Memory B cell (primary cell): ENCODE measurements at regions not wholly inside any gene's neighbourhood (a gene's known extent, or its start where the extent isn't known, plus 50 kb on each side); places are given as distances from the start of the nearest gene placed in this dataset.

Source experiments
- ATAC-seq: fragments of 150-1000 bp; cut with Tn5 transposase; 2 replicates; pipeline ENCODE4 v1.10.0; 2021; ENCODE audit warnings: low read depth, mild to moderate bottlenecking, moderate library complexity
- DNase-seq, 2 donors: peaks; one replicate each; pipeline ENCODE4 v3.0.0; 2022; ENCODE audit warnings: low spot score in 2 of 2
- H3K27ac Mint-ChIP-seq: one replicate; pipeline ENCODE4 v1.8.0; 2022; ENCODE audit warnings: mild to moderate bottlenecking, moderate library complexity, mixed read lengths
- H3K27me3 Mint-ChIP-seq: one replicate; pipeline ENCODE4 v1.8.0; 2022; ENCODE audit warnings: mixed read lengths
- H3K36me3 Mint-ChIP-seq: one replicate; pipeline ENCODE4 v1.8.0; 2022; ENCODE audit warnings: mild to moderate bottlenecking, mixed read lengths
- H3K4me1 Mint-ChIP-seq: one replicate; pipeline ENCODE4 v1.8.0; 2022; ENCODE audit warnings: mixed read lengths
- H3K4me3 Mint-ChIP-seq: one replicate; pipeline ENCODE4 v1.8.0; 2022; ENCODE audit warnings: mild to moderate bottlenecking, moderate library complexity, mixed read lengths
- H3K9me3 Mint-ChIP-seq: one replicate; pipeline ENCODE4 v1.8.0; 2022; ENCODE audit warnings: mixed read lengths

- Mint-ChIP-seq H3K27ac (no peak overlapping the region), H3K9me3 (peaks cover 1% of the 10 kb centered on the region), H3K4me1 (no peaks in the 10 kb centered on the region), H3K4me3 (no peak overlapping the region), H3K36me3 (no peaks in the 10 kb centered on the region), H3K27me3 (no peaks in the 10 kb centered on the region)
- DNase-seq = no peak
- ATAC-seq = no peak
These were observed 297.0 kb upstream of the PUDP start for GRCh38 chrX:7444967-7445366.

GRCh38 chrX:7441586-7441985 lies 293.6 kb upstream of the PUDP start:
- no peaks in the 10 kb centered on the region for H3K27me3 Mint-ChIP-seq
- no peaks in the 10 kb centered on the region for H3K4me1 Mint-ChIP-seq
- ATAC-seq (no peak), DNase-seq (no peak)
- H3K4me3 Mint-ChIP-seq = no peak overlapping the region
- H3K9me3 Mint-ChIP-seq = peaks cover 1% of the 10 kb centered on the region
- no peak overlapping the region for H3K27ac Mint-ChIP-seq
- H3K36me3 Mint-ChIP-seq = no peaks in the 10 kb centered on the region

- Mint-ChIP-seq H3K4me1 (no peaks in the 10 kb centered on the region), H3K9me3 (peaks cover 4% of the 10 kb centered on the region), H3K4me3 (no peak overlapping the region), H3K27ac (no peak overlapping the region), H3K27me3 (peaks cover 4% of the 10 kb centered on the region), H3K36me3 (no peaks in the 10 kb centered on the region)
- DNase-seq (no peak), ATAC-seq (no peak)
These were observed 287.9 kb upstream of the PUDP start for GRCh38 chrX:7435822-7436221.

- Mint-ChIP-seq H3K4me1 (no peaks in the 10 kb centered on the region), H3K9me3 (peaks cover 5% of the 10 kb centered on the region), H3K36me3 (no peaks in the 10 kb centered on the region), H3K27me3 (peaks cover 4% of the 10 kb centered on the region), H3K27ac (no peak overlapping the region), H3K4me3 (no peak overlapping the region)
- ATAC-seq = no peak
- DNase-seq = no peak
These were observed 284.9 kb upstream of the PUDP start for GRCh38 chrX:7432901-7433300.

GRCh38 chrX:7420717-7421116 lies 272.8 kb upstream of the PUDP start:
- H3K27ac Mint-ChIP-seq = no peak overlapping the region
- H3K4me3 Mint-ChIP-seq = no peak overlapping the region
- peaks cover 1% of the 10 kb centered on the region for H3K27me3 Mint-ChIP-seq
- DNase-seq (no peak), ATAC-seq (no peak)
- no peaks in the 10 kb centered on the region for H3K36me3 Mint-ChIP-seq
- H3K4me1 Mint-ChIP-seq = no peaks in the 10 kb centered on the region
- peaks cover 3% of the 10 kb centered on the region for H3K9me3 Mint-ChIP-seq

GRCh38 chrX:7414753-7415152 lies 266.8 kb upstream of the PUDP start:
- no peak overlapping the region for H3K27ac Mint-ChIP-seq
- no peaks in the 10 kb centered on the region for H3K9me3 Mint-ChIP-seq
- ATAC-seq (no peak), DNase-seq (no peak)
- no peak overlapping the region for H3K4me3 Mint-ChIP-seq
- peaks cover 1% of the 10 kb centered on the region for H3K27me3 Mint-ChIP-seq
- no peaks in the 10 kb centered on the region for H3K4me1 Mint-ChIP-seq
- no peaks in the 10 kb centered on the region for H3K36me3 Mint-ChIP-seq

- no peak overlapping the region for H3K27ac Mint-ChIP-seq
- H3K36me3 Mint-ChIP-seq = no peaks in the 10 kb centered on the region
- no peak for DNase-seq
- peaks cover 2% of the 10 kb centered on the region for H3K27me3 Mint-ChIP-seq
- no peak overlapping the region for H3K4me3 Mint-ChIP-seq
- H3K4me1 Mint-ChIP-seq = no peaks in the 10 kb centered on the region
- ATAC-seq = no peak
- no peaks in the 10 kb centered on the region for H3K9me3 Mint-ChIP-seq
These were observed 264.9 kb upstream of the PUDP start for GRCh38 chrX:7412840-7413239.

GRCh38 chrX:7409866-7410265 lies 261.9 kb upstream of the PUDP start:
- Mint-ChIP-seq H3K4me1 (no peaks in the 10 kb centered on the region), H3K27ac (no peak overlapping the region), H3K9me3 (no peaks in the 10 kb centered on the region), H3K4me3 (no peak overlapping the region), H3K27me3 (peaks cover 6% of the 10 kb centered on the region), H3K36me3 (no peaks in the 10 kb centered on the region)
- DNase-seq (no peak), ATAC-seq (no peak)

- Mint-ChIP-seq H3K27ac (no peak overlapping the region), H3K4me1 (no peaks in the 10 kb centered on the region), H3K4me3 (no peak overlapping the region), H3K27me3 (peaks cover 4% of the 10 kb centered on the region), H3K9me3 (peaks cover 1% of the 10 kb centered on the region), H3K36me3 (peaks cover 1% of the 10 kb centered on the region)
- ATAC-seq (no peak), DNase-seq (no peak)
These were observed 251.4 kb upstream of the PUDP start for GRCh38 chrX:7399373-7399772.

GRCh38 chrX:7390441-7390840 lies 242.5 kb upstream of the PUDP start:
- Mint-ChIP-seq H3K36me3 (no peaks in the 10 kb centered on the region), H3K9me3 (no peaks in the 10 kb centered on the region), H3K4me1 (no peaks in the 10 kb centered on the region), H3K27ac (no peak overlapping the region), H3K4me3 (no peak overlapping the region), H3K27me3 (no peaks in the 10 kb centered on the region)
- ATAC-seq (no peak), DNase-seq (no peak)

- Mint-ChIP-seq H3K27me3 (no peaks in the 10 kb centered on the region), H3K36me3 (no peaks in the 10 kb centered on the region), H3K4me1 (no peaks in the 10 kb centered on the region), H3K4me3 (no peak overlapping the region), H3K9me3 (no peaks in the 10 kb centered on the region), H3K27ac (no peak overlapping the region)
- DNase-seq (no peak), ATAC-seq (no peak)
These were observed 241.6 kb upstream of the PUDP start for GRCh38 chrX:7389576-7389975.

- Mint-ChIP-seq H3K36me3 (no peaks in the 10 kb centered on the region), H3K27me3 (no peaks in the 10 kb centered on the region), H3K27ac (no peak overlapping the region), H3K4me1 (peaks cover 4% of the 10 kb centered on the region), H3K4me3 (no peak overlapping the region), H3K9me3 (no peaks in the 10 kb centered on the region)
- ATAC-seq (no peak), DNase-seq (no peak)
These were observed 237.2 kb upstream of the PUDP start for GRCh38 chrX:7385131-7385530.

GRCh38 chrX:7378406-7378805 lies 230.5 kb upstream of the PUDP start:
- ATAC-seq (no peak), DNase-seq (no peak)
- H3K4me3 Mint-ChIP-seq = no peak overlapping the region
- peaks cover 11% of the 10 kb centered on the region for H3K9me3 Mint-ChIP-seq
- peaks cover 5% of the 10 kb centered on the region for H3K36me3 Mint-ChIP-seq
- H3K27ac Mint-ChIP-seq = no peak overlapping the region
- H3K4me1 Mint-ChIP-seq = peaks cover 4% of the 10 kb centered on the region
- no peaks in the 10 kb centered on the region for H3K27me3 Mint-ChIP-seq

- Mint-ChIP-seq H3K27me3 (no peaks in the 10 kb centered on the region), H3K4me1 (no peaks in the 10 kb centered on the region), H3K9me3 (peaks cover 9% of the 10 kb centered on the region), H3K4me3 (no peak overlapping the region), H3K27ac (no peak overlapping the region), H3K36me3 (peaks cover 5% of the 10 kb centered on the region)
- no peak for DNase-seq
- no peak for ATAC-seq
These were observed 225.0 kb upstream of the PUDP start for GRCh38 chrX:7372825-7373525.

- H3K36me3 Mint-ChIP-seq = peaks cover under 1% of the 10 kb centered on the region
- DNase-seq (no peak), ATAC-seq (no peak)
- no peaks in the 10 kb centered on the region for H3K4me1 Mint-ChIP-seq
- H3K4me3 Mint-ChIP-seq = no peak overlapping the region
- no peak overlapping the region for H3K27ac Mint-ChIP-seq
- no peaks in the 10 kb centered on the region for H3K27me3 Mint-ChIP-seq
- no peaks in the 10 kb centered on the region for H3K9me3 Mint-ChIP-seq
These were observed 214.2 kb upstream of the PUDP start for GRCh38 chrX:7362111-7362510.
